Amniotic epithelial cell (primary cell): ENCODE measurements at regions not wholly inside any gene's neighbourhood (a gene's known extent, or its start where the extent isn't known, plus 50 kb on each side); places are given as distances from the start of the nearest gene placed in this dataset.
"Not testable (repeated sequence)": the region's sequence is repeated elsewhere in the genome, so short reads cannot be mapped to it uniquely, and the experiment has no call there.

Experiments used
- DNase-seq: peaks from one replicate; pipeline ENCODE4 v3.0.0-alpha.2; 2010; ENCODE audit warnings: low read depth

DNA sequence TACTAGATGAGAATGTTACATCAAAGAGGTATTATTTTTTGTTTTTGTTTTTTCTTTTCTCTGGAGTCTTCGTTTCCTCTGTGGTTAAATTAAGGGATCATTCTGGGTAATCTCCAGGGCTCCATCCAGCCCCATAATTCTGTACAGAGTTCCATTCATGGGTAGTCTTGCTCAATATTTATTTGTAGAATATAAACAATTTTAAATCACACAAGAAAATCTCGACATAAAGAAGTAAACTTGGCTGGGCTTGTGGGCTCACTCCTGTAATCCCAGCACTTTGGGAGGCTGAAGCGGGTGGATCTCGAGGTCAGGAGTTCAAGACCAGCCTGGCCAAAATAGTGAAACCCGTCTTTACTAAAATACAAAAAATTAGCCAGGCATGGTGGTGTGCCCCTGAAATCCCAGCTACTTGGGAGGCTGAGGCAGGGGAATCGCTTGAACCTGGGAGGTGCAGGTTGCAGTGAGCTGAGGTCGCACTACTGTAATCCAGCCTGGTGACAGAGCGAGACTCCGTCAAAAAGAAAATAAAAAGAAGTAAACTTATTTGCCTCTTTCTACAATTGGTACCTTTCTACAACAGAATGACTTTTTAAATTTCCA is 166.8 kb upstream of the TGFBR2 start:
- no peak for DNase-seq

DNA sequence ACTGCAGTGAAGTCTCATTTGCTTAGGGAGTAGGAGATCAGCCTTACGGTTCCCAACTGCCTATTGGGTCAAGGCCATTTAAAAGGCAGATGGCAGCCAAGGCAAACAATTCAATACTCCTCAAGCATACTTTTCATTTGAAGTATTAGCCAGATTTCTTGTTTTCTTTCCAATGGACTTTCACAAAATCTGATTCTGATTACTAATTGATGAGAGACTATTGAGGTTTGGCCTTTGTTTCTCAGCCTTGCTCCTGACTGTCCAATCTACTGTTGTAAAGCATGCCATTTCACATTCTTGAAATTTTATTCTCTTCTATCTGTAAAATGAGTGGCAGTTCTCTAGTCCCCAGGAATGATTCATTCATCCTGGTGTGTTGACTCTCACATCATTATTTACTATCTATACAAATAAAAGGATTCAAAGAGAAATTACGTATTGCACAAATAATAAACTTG is 166.2 kb upstream of the TGFBR2 start:
- DNase-seq: peak; percentile 24

DNA sequence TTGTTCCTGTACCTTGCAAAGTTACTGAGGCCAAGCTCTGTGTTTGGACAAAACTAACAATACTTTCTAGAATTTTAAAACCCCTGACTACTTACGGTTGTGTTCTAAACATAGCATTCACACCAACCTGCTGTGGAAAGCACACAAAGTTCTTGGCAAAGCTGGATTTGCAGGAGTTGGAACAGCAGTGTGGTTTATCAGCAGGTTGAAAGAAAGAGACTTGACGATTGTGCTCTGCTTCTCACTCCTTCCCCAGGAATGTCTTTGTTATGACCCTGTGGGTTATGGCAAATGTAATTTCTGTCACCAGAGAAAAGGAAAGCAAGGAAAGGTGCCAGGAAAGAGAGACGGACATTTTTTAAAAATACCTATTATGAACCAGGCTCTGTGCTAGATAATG is 165.5 kb upstream of the TGFBR2 start:
- peak; percentile 58 for DNase-seq

DNA sequence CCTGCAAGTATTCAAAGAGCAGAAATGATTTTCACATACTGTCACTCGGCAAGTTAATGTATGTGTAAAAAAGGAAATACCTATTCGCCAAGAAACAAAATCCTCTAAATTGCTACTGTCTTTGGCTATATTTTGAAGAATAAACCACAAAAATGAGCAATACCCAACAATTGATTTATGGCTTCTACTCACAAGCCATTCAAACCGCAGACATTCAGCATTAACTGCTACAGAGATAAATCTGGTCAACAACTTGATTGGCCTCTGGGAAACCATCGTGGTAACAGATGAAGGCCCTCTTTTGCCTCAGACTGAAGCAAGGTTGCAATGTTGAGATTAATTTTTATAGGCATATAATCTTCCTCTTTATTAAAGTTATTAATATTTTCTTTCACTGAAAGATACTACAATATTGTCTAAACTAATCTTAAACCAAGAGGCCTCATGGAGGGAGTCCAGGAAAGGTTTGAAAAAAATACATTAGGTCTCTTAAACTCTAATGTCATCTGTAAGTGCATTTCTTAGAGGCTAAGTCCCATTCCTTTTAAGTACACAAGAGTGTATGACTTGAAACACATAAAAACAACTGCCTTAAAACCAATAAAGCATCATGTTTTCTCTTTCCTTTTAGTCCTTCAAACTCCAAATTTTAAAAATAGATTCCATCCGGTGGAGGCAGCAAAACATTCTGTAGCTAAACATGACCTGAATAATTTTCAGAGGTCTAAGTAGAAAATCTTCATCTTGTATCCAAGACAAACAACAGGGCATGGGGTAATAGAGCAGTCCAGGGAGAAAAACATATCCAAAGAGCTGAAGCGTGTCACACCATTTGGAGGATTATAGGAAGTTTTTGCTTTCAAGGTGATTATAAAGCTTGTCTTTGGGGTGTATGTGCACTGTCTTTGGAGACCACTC is 162.4 kb upstream of the TGFBR2 start:
- DNase-seq: peak; percentile 95

DNA sequence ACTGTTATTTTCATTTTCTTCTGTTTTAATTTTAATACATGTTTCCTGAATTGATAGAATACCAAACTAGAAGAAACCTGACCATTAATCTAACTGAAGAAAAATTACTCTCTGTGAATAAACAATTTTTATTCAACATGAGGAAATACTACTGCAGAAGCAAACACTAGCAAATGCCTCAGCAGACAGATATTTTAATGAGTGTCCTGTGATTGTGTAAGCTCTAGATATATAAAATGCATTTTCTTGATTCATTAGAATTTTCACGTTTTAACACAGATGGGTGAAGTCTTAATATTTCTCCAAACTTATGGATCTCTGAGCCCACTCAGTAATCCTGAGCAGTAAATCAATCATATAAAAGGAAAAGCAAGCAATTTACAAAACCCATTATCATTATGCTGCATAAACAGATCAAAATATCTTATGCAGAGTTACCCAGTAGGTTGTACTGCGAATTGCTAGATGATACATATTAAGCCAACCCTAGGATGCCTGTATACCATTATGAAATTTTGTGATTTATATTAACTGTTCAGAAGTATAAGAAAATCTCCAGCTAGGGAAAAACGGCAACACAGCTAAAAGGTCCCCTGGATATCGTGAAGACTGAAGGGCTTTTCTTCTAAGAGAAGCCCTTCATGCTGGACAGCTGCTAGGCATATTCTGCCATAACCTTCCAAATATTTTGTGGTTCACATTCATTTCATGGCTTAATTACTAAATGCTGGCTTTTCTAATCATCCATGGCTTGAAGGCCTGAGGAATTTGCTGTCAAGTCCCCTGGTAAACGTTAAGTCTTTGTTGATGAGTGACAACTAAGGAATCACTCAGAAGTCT is 157.7 kb upstream of the TGFBR2 start:
- peak; percentile 62 for DNase-seq

DNA sequence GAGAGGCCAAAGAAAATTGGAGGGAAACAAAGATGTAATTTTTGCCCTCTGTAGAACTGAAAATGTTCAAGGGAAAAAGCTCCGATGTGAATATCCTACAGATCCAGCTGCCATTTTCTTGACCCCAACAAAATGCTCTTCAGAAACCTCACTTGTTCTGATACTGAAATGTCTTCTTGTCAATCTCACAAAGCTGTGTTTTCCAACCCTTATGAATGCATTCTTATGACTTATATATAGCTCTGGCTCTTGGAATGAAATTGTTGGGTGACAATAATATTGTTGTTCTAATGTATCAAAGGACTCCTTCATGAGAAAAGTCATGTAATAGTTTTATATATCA is 157.1 kb upstream of the TGFBR2 start:
- no peak for DNase-seq

DNA sequence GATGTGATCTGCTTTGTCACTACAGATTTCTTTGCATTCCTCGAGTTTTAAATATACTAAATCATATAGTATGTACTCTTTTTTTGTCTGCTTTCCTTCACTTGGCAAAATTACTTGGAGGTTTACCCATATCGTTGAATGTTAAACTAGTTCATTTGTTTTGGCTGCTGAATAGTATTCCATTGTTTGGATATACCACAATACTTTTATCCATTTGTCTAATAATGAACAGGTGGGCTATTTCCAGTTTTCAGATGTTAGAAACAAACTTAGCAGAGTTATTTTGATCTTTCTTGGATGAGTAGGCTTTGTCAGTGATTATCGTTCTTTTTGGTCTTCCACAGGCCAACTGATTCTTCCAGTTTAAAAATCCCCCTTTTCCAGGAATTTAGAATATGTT is 154.0 kb upstream of the TGFBR2 start:
- no peak for DNase-seq

DNA sequence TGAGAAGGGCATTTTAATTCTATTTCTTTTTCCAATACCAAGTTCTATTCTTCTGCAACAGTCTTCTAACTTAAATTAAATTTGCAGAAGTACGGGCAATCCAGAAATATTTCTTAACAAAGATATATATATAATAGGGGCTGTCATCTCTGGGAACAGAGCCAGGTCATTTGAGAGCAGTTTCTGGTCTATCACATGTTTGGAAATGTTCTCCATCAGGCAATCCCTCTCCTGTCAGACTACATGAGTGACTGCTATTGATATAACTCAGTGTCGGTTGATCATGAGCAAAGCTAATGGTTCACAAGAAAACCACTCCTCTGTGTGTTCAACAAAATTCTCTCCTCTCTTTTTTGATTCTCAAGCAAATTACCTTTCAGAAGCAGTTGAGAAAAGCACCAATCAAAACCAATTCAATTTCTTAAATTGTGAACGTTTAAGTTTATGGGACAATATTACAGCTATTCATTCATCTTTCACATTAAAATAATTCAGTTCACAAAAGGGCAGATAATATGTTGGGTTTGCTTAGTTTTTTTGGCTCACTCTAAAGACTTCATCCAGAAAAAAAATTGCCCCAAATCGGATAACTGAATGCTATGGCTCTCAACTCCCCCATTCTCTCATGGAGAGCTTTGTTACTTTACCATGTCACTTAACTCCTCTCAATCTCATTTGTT is 152.9 kb upstream of the TGFBR2 start:
- DNase-seq: peak; percentile 49

DNA sequence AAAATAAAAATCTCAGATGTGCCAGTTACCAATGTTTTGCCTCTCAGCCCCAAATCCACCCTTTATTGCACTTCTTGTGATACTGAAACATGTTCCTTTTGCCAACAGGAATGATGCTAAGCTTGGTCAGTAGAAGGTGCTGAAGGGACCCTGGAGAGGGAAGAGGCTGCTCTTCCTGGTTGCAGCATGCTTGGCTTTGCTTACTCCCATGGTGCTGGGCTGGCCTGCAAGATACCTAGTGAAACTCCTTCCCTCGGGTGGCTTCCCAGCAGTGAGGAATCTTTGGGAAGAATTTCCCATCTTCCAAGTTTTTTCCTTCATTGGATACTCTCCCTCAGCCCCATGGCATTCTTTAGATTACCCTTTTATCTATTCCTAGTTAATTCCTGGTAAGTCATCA is 151.8 kb upstream of the TGFBR2 start:
- DNase-seq: no peak

DNA sequence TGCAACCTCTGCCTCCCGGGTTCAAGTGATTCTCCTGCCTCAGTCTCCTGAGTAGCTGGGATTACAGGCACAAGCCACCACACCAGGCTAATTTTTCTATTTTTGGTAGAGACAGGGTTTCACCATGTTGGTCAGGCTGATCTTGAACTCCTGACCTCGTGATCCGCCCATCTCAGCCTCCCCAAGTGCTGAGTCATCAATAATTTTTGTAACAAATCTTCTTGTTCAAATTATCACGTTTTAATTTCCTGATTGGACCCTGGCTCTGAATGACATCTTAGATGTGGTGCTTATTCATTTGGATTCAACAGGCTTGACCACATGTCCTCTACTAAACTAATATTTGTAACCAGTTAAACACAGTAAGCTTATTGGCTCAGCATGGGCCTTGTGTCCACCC is 151.3 kb upstream of the TGFBR2 start:
- DNase-seq: not testable (repeated sequence)

DNA sequence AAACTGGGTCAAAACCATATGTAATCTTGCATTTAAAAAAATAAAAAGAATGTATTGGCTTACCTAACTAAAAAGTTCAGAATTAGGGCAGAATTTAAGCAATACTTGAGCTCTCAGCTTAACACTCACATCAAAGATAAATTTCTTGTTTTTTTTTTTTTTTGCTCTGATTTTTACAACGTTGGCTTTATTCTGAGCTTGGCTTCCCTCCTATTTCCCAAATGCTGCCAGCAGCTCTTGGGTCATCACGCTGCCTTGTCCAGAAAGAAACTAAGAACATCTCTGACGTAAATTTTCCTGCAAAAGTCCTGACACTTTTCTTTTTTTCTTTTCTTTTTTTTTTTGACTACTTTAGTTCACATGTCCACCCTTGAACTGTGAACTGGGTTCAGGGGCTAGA is 150.6 kb upstream of the TGFBR2 start:
- DNase-seq: peak; percentile 58

DNA sequence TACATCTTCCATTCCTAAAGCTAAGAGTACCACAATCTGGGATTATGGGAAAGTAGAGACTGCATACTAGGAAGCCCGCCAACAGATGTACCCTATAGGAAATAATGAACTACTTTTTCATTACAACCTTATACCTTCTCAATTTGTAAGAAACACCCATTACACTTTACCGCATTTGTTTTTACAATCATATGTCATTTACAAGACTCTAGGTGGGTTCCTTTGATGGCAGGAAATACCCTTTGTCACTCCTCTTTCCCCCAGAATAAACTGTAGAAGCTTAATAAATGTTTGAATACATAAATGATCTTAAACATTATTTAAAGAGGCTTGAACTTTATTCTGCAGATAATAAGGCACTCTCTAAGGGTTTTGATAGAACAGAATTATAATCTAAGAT is 150.1 kb upstream of the TGFBR2 start:
- no peak for DNase-seq

DNA sequence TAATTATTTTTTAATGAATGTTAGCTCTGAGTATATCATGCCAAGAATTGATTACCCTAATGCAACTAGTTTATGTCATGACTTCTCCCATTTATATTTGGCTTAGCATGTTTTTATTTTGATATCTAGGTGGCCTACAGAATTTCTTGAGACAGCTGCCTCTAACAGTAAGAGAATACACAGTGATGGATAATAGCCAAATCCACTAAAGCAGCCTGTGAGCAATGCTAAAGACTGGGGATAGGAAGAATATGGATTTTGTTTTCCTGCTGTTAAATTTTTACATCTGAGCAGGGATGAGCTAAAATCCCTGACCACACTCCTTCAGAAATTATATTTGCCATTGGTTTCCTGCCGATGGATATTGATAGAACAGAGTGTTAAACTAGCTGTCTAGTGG is 149.3 kb upstream of the TGFBR2 start:
- no peak for DNase-seq

DNA sequence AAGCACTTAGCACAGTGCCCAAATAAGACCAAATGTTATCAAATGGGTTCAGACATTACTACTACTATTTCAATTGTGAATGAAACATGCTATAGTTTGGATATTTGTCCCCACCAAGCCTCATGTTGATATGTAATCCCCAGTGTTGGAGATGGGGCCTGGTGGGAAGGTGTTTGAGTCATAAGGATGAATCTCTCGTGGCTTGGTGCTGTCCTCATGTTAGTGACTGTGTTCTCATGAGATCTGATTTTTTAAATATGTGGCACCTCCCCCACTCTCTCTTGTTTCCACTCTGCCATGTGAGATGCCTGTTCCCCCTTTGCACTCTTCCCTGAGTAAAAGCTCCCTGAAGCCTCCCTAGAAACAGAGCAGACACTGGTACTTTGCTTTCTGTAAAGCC is 148.7 kb upstream of the TGFBR2 start:
- DNase-seq: no peak

DNA sequence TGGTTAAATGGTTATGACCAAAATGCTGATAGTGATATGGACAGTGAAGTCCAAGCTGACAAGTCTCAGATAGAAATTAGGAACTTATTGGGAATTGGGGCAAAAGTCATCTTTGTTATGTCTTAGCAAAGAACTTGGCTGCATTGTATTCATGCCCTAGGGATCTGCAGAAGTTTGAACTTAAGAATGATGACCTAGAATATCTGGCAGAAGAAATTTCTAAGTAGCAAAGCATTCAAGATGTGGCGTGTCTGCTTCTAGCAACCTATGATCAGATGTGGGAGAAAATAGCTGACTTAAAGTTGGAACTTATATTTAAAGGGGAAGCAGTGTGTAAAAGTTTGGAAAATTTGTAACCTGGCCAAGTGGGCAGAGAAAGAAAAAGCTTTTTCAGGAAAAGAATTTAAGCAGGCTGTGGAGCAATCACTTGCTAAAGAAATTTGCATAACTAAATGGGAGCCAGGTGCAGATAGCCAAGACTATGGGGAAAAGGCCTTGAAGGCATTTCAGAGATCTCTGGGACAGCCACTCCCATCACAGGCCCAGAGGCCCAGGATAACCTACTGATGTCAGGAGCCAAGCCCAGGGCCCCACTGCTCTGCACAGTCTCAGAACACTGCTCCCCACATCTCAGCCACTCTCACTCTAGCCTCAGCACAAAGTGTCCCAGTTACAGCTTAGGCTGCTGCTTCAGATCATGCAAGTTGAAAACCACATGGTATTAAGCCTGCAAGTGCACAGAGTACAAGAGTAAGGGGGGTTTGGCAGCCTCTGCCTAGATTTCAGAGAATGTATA is 147.8 kb upstream of the TGFBR2 start:
- DNase-seq: peak; percentile 57

DNA sequence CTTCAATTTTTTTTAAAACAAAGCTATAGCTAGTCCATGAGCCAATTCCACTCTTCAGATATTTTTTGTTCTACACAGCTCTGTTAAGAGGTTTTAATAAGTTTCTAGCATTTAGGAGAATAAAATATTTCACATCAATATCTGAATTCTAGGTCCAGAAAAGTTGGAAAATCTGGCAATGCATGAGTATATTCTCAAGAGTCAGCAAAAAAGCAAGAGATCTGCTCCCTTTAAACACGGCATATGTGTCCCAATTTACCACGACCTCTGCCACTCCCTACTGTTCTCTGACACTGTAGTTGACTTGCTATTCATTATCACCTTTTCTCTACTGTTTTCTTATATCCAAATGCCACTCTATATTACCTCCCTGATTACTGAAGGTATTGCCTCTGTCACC is 145.1 kb upstream of the TGFBR2 start:
- DNase-seq: no peak

DNA sequence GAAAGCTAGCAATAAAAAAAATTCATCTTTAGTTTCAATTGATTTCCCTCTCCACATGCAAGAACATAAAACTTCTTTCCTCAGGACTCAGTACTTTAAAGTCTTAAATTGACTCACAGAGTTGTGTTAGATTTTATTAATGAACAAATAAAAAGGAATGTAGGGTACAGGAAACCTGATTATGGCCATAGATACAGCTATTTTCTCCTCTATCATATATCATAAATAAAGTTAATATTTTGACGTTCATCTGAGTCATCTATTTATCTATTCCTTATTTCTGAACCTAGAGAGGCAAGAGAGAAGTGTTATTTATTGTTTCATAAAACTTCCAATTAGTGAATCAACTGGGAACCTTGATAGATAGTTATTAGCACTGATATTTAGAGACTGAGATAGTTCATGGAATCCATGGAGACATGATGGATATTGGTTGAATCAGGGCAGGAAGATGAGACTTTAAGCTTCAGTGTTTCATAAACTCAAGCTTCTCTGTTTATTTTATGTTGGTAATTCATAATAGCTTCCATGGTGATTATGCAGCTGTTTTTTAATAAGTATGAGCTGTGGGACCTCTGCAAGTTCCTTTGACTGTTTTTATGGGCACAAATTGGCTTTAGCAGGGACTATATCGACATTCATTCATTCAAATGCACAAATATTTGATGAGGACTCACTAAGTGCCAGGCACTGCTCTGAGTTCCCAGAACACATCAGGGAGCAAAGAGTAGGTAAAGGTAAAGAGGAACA is 143.5 kb upstream of the TGFBR2 start:
- DNase-seq: peak; percentile 22

DNA sequence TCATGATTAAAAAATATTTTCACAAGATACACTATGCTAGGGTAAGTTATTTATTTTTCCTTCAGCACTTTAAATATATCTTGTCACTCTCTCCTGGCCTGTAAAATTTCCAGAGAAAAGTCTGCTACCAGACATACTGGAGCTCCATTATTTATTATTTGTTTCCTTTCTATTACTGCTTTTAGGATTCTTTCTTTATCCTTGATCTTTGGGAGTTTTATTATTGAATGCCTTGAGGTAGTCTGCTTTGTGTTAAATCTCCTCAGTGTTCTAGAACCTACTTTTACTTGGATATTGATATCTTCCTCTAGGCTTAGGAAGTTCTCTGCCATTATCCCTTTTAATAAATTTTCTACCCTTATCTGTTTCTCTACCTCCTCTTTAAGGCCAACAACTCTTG is 142.0 kb upstream of the TGFBR2 start:
- no peak for DNase-seq

DNA sequence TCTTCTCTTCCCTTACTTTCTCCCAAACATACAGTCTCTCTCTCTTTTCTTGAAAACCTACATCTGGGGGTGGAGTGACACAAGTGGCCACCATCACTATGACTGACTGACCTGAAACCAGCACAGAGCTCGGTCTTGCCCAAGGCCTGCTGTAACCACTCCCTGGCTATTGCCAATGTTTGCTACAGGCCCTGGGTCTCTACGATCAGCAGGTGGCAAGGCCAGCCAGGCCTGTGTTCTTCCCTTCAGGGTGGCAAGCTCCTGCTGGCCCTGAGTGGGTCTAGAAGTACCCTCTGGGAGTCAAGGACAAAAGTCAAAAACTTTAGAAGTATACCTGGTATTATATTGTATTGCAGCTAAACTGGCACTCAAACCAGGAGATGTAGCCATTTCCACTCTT is 140.9 kb upstream of the TGFBR2 start:
- no peak for DNase-seq

DNA sequence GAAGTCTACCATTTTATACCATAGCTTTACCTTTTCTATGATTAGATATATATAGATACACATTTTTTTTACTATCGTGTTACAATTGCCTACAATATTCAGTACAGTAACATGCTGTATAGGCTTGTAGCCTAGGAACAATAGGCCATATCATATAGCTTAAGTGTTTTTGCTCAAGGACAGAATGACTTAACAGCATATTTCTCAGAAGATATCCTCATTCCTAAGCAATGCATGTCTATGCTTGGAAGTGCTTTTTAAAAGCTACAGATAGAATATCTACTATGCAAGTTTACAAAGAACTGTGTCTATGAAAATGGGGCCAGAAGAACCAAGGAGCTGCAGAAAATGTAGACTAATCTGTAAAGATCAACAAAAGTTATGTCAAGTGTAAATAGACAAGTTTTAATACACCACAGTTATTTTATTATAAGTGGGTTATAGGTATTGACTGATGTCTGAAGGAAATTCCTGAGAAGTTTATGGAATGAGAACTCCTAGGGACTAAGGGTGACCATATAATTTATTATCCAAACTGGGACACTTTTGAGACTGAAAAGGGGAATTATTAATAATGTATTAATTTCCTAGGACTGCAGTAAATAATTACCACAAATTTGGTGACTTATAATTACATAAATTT is 138.7 kb upstream of the TGFBR2 start:
- DNase-seq: peak; percentile 51
